ENCODE measurements at regions not wholly inside any gene's neighbourhood (a gene's known extent, or its start where the extent isn't known, plus 50 kb on each side); places are given as distances from the start of the nearest gene placed in this dataset.

DNA sequence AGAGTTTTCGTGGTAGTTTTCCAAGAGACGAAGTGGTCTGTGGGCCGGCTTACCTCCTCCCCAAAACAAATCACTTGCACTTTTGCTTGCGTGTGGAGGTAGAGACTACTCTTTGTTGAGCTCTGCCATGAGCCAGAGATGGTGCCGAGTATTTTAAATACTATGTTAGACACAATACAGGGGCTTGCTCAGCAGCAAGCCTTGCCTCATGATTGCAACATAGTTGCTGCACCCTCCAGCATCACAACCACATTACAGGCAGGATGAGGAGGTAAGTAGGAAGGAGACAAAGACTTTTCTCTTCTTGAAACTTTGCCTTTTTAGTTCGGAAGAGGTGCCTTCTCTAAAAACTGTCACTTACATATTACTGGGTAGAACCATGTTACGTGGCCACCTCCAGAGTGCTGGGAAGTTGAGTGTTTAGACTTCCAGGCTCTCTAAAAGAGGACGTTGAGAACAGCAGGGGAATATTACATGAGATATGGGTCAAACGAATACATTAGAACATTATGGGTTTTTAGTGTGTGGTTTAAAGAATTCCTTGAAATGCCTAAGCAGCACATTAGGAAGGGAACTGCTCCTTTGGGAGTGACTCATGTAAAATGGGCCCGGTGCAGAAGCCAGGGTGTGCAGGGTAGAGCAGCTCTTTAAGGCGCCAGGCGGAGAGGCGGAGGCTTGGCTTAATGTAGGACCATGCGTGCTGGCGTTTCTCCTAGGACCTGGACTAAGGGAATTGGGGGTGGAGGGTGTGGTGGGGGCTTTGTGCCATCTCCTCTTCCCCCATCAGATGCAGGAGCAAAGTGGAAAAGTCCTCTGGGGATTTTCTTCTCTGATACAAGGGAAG lies 110.6 kb upstream of the PRMT8 start:
- TF ChIP-seq POLR2AphosphoS5 (IDR thresholded peaks at IDR 0.05) (no peak), EP300 (IDR thresholded peaks at IDR 0.05) (no peak)
- TF ChIP-seq, protein P1, sequence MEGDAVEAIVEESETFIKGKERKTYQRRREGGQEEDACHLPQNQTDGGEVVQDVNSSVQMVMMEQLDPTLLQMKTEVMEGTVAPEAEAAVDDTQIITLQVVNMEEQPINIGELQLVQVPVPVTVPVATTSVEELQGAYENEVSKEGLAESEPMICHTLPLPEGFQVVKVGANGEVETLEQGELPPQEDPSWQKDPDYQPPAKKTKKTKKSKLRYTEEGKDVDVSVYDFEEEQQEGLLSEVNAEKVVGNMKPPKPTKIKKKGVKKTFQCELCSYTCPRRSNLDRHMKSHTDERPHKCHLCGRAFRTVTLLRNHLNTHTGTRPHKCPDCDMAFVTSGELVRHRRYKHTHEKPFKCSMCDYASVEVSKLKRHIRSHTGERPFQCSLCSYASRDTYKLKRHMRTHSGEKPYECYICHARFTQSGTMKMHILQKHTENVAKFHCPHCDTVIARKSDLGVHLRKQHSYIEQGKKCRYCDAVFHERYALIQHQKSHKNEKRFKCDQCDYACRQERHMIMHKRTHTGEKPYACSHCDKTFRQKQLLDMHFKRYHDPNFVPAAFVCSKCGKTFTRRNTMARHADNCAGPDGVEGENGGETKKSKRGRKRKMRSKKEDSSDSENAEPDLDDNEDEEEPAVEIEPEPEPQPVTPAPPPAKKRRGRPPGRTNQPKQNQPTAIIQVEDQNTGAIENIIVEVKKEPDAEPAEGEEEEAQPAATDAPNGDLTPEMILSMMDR (IDR thresholded peaks at IDR 0.05) = no peak
